Colonic mucosa (tissue), 4 donors: ENCODE measurements at regions not wholly inside any gene's neighbourhood (a gene's known extent, or its start where the extent isn't known, plus 50 kb on each side); places are given as distances from the start of the nearest gene placed in this dataset.
"Not testable (repeated sequence)": the region's sequence is repeated elsewhere in the genome, so short reads cannot be mapped to it uniquely, and the experiment has no call there.

Experiments used
- DNase-seq: peaks from one replicate; pipeline ENCODE4 v3.0.0-alpha.2; 2020
- H3K27ac ChIP-seq: fragments of 200-600 bp; one replicate; pipeline ENCODE4 v1.8.0; 2021
- H3K27me3 ChIP-seq: fragments of 200-600 bp; one replicate; pipeline ENCODE4 v1.8.0; 2021
- H3K36me3 ChIP-seq: fragments of 200-600 bp; one replicate; pipeline ENCODE4 v1.8.0; 2021
- H3K4me1 ChIP-seq: fragments of 200-600 bp; one replicate; pipeline ENCODE4 v1.8.0; 2021; ENCODE audit warnings: mild to moderate bottlenecking
- H3K4me3 ChIP-seq: fragments of 200-600 bp; one replicate; pipeline ENCODE4 v1.8.0; 2021
- H3K9ac ChIP-seq, 2 donors: one replicate each; pipeline ENCODE4 v1.7.0; 2013; ENCODE audit warnings: control low read depth in 2 of 2, low read depth in 2 of 2, low read length in 2 of 2
- H3K9me3 ChIP-seq: fragments of 200-600 bp; one replicate; pipeline ENCODE4 v1.8.0; 2021
- intact Hi-C: fragments of 100-400 bp; cut with DNase I; formaldehyde crosslinking; loops from one replicate; pipeline ENCODE4 v1.14.1; 2022
- TF ChIP-seq, protein P1 (sequence below): fragments of 200-600 bp; IDR thresholded peaks from one replicate; pipeline ENCODE4 v1.8.0; 2022; ENCODE audit warnings: antibody characterized with exemption, mild to moderate bottlenecking
- donor health status: healthy.
- donor health status: DM: no; HTN: no; CAD: no.
- donor health status: DM: no; HTN: no; CAD: no.

- no peaks in the 10 kb centered on the region for H3K9me3 ChIP-seq
- H3K36me3 ChIP-seq, result no peaks in the 10 kb centered on the region
- no peaks in the 10 kb centered on the region for H3K27me3 ChIP-seq
- TF ChIP-seq, protein P1, sequence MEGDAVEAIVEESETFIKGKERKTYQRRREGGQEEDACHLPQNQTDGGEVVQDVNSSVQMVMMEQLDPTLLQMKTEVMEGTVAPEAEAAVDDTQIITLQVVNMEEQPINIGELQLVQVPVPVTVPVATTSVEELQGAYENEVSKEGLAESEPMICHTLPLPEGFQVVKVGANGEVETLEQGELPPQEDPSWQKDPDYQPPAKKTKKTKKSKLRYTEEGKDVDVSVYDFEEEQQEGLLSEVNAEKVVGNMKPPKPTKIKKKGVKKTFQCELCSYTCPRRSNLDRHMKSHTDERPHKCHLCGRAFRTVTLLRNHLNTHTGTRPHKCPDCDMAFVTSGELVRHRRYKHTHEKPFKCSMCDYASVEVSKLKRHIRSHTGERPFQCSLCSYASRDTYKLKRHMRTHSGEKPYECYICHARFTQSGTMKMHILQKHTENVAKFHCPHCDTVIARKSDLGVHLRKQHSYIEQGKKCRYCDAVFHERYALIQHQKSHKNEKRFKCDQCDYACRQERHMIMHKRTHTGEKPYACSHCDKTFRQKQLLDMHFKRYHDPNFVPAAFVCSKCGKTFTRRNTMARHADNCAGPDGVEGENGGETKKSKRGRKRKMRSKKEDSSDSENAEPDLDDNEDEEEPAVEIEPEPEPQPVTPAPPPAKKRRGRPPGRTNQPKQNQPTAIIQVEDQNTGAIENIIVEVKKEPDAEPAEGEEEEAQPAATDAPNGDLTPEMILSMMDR, result no peak
- no peak overlapping the region for H3K27ac ChIP-seq
- DNase-seq, result no peak
- intact Hi-C loops, result no loop called here
- no peak overlapping the region for H3K9ac ChIP-seq
- H3K4me3 ChIP-seq, result no peak overlapping the region
- H3K4me1 ChIP-seq, result no peaks in the 10 kb centered on the region
Observed at GRCh38 chr3:105139881-105140560, 226.7 kb upstream of the ALCAM start.

GRCh38 chr3:105140899-105141367, 225.8 kb upstream of the ALCAM start:
- H3K9ac ChIP-seq, result no peak overlapping the region
- H3K36me3 ChIP-seq, result no peaks in the 10 kb centered on the region
- H3K4me1 ChIP-seq, result no peaks in the 10 kb centered on the region
- no peak for DNase-seq
- TF ChIP-seq, protein P1, result no peak
- H3K27me3 ChIP-seq, result no peaks in the 10 kb centered on the region
- no peak overlapping the region for H3K27ac ChIP-seq
- no peaks in the 10 kb centered on the region for H3K9me3 ChIP-seq
- intact Hi-C loops, result no loop called here
- no peak overlapping the region for H3K4me3 ChIP-seq

GRCh38 chr3:105144837-105145236, 221.9 kb upstream of the ALCAM start:
- intact Hi-C loops, result no loop called here
- TF ChIP-seq, protein P1, result no peak
- H3K27ac ChIP-seq, result no peak overlapping the region

GRCh38 chr3:105145511-105145910, 221.2 kb upstream of the ALCAM start:
- intact Hi-C loops, result no loop called here
- no peak overlapping the region for H3K9ac ChIP-seq
- no peak for DNase-seq
- H3K4me3 ChIP-seq, result no peak overlapping the region
- H3K36me3 ChIP-seq, result no peaks in the 10 kb centered on the region
- TF ChIP-seq, protein P1, result no peak
- no peak overlapping the region for H3K27ac ChIP-seq
- H3K9me3 ChIP-seq, result no peaks in the 10 kb centered on the region
- no peaks in the 10 kb centered on the region for H3K27me3 ChIP-seq
- H3K4me1 ChIP-seq, result no peaks in the 10 kb centered on the region

More at GRCh38 chr3:105144837-105145236, 221.9 kb upstream of the ALCAM start:
- Histone ChIP-seq H3K27me3 (no peaks in the 10 kb centered on the region), H3K4me3 (no peak overlapping the region), H3K9me3 (no peaks in the 10 kb centered on the region), H3K4me1 (no peaks in the 10 kb centered on the region), H3K36me3 (no peaks in the 10 kb centered on the region), H3K9ac (no peak overlapping the region)
- DNase-seq, result no peak

- H3K9me3 ChIP-seq, H3K4me1 ChIP-seq, intact Hi-C loops, H3K9ac ChIP-seq, DNase-seq, H3K4me3 ChIP-seq, H3K36me3 ChIP-seq, H3K27me3 ChIP-seq, H3K27ac ChIP-seq: not testable (repeated sequence)
Observed at GRCh38 chr3:105149197-105149596, 217.5 kb upstream of the ALCAM start.

DNA sequence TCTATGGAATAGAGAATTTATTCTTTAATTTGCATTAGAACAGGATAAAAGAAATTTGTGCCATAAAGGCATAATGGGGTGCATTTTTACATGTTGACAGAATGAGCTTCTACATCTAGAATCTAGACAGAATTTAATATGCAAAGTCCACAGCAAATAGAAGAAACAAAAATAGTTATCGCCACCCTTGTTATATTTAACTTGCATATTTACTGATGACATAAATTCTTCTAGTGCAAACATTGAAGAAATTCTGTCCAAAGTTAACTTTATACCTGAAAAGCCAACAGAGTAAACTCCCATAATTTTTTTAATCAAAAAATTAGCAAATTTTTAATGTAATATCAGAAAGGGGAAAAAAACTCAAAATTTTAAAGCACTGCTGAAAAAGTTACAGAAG, 213.7 kb upstream of the ALCAM start:
- Histone ChIP-seq H3K36me3 (no peaks in the 10 kb centered on the region), H3K4me3 (no peak overlapping the region), H3K9ac (no peak overlapping the region), H3K9me3 (no peaks in the 10 kb centered on the region), H3K27me3 (no peaks in the 10 kb centered on the region), H3K4me1 (no peaks in the 10 kb centered on the region), H3K27ac (no peak overlapping the region)
- intact Hi-C loops, result no loop called here
- TF ChIP-seq, protein P1, result no peak
- no peak for DNase-seq
